GM12892 (cell line): ENCODE measurements at regions not wholly inside any gene's neighbourhood (a gene's known extent, or its start where the extent isn't known, plus 50 kb on each side); places are given as distances from the start of the nearest gene placed in this dataset.

Experiments used
- POLR2A ChIP-seq: IDR thresholded peaks from 2 replicates; pipeline ENCODE4 v1.6.1; 2011; ENCODE audit warnings: low read depth, low read length, control low read depth
- POLR2AphosphoS5 ChIP-seq: IDR thresholded peaks from 2 replicates; pipeline ENCODE4 v1.6.1; 2011; ENCODE audit warnings: low read depth, low read length, control low read depth
- TAF1 ChIP-seq: IDR thresholded peaks from 2 replicates; pipeline ENCODE4 v1.6.1; 2011; ENCODE audit warnings: low read depth, mild to moderate bottlenecking, control low read depth, low read length, borderline replicate concordance

- no peak for TF ChIP-seq POLR2A
- TF ChIP-seq TAF1: no peak
- no peak for TF ChIP-seq POLR2AphosphoS5
Observed at GRCh38 chr20:11072982-11073381, 399.2 kb upstream of the JAG1 start.
